DMS53 treated with DMSO at 0.1 percent for 48 hours (cell line): ENCODE measurements at regions not wholly inside any gene's neighbourhood (a gene's known extent, or its start where the extent isn't known, plus 50 kb on each side); places are given as distances from the start of the nearest gene placed in this dataset.
"Not testable (repeated sequence)": the region's sequence is repeated elsewhere in the genome, so short reads cannot be mapped to it uniquely, and the experiment has no call there.

ENCODE experiments used
- DNase-seq: peaks from one replicate; lab custom pipeline; 2025; ENCODE audit not compliant: unreplicated experiment; lab: John Stamatoyannopoulos, UW

DNA sequence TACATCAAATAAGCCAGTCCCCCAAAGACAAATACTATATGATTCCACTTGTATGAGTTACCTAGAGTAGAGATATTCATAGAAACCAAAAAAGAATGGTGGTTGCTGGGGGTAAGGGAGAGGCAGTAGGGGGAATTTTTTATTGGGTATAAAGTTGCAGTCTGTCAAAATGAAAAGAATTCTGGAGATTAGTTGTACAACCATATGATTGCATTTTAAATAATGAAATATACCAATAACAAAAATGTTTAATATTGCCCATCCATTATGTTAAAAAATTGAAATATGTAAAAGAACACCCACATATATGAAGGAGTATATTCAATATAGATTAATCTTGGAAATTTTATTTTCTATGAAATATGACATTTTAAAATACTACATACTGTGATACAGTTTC is 1383.5 kb downstream of the FSCB start:
- DNase-seq: no peak

DNA sequence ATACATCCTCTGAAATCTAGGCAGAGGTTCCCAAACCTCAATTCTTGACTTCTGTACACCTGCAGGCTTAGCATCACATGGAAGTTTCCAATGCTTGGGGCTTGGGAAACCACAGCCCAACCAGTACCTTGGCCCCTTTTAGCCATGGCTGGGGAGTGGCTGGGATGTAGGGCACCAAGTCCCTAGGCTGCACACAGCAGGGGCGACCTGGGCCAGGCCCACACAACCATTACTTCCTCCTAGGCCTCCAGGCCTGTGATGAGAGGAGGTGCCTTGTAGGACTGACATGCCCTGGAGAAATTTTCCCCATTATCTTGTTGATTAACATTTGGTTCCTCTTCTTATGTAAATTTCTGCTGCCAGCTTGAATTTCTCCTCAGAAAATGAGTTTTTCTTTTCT is 1387.4 kb downstream of the FSCB start:
- no peak for DNase-seq

DNA sequence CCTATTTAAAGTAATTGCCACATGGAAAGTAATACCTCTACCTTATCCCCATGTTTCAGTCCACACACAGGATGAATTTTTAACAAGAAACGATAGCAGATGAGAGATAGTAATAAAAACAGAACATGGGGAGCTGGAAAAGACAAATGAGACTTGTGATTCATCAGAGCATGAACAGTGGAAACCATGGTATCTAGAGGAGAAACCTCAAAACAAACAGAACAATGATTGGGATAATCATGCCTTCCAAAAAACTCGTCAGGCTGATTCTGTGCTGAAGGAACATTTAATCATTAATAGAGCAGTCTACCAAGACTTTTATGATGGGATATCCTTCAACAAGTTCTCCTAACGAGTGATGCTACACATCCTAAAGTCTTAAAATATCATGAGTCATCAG is 1390.7 kb downstream of the FSCB start:
- DNase-seq: no peak

DNA sequence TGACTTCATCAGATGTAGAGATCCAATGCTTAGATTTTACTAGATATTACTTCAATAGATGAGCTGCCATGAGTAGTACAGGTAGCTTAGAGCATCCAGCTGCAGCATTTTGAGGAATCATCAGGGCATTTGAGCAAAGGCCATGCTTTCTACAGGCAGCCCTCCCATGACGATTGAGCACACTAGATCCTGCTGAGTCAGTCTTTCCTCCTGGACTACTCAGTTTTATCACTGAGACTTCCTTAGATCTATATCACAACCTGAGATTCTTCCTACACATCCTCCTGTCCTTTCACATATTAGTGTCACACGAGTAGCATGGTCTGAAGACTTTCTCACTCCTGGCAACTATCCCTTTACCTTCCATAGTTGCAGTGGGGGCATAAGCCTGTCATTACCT is 1401.8 kb downstream of the FSCB start:
- no peak for DNase-seq

DNA sequence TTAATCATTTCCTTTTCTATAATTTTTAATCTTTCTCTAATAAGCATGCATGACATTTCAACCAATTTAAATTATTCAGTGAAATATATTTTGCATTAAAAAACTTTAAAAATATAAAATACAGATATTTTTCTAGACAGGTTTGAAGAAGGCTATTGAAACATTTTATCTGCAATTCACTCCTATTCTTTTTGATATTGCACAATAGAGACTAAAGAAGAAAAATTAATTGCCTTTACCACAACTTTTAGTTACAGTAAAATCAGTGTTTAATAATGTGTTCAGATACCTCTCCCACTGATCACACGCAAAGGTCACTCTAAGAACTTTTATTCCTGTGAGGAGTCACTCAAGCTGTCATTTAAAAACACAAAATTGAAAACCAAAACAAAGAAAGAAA is 1416.7 kb downstream of the FSCB start:
- no peak for DNase-seq

DNA sequence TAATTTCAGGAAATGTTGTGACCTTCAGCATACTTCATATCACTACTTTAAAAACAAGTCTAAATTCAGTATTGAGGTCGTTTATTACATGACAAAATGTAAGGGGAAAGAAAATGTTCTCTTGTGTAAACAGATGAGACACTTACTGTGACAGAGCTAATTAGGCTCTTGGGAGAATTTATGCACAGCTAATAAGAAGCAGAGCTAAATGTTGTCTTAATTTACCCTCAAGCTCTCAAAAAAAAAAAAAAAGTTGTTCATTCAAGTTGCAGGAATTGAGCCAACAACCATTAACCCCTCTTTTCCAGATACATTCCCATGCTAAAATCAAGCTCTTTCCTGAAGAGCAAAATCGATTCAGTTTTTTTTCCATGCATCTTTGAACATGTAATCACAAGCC is 1419.4 kb downstream of the FSCB start:
- no peak for DNase-seq

DNA sequence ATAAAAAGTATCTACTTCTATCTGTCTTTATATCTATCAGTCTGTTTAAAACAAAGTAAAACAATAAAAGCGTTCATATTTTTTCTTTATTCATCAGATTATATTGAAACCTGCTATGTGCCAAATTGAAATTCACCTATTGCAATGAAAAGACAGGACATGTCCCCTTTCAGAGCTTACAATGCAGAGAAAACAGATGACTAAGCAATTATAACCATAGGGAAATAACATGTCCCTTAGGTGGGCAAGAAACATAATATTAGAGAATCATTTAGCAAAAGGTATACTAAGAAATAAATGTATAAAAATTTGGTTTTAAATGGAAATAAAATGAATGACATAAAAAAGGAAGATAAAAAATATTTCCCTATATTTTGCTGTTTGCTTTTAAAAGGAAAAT is 1421.3 kb downstream of the FSCB start:
- no peak for DNase-seq

DNA sequence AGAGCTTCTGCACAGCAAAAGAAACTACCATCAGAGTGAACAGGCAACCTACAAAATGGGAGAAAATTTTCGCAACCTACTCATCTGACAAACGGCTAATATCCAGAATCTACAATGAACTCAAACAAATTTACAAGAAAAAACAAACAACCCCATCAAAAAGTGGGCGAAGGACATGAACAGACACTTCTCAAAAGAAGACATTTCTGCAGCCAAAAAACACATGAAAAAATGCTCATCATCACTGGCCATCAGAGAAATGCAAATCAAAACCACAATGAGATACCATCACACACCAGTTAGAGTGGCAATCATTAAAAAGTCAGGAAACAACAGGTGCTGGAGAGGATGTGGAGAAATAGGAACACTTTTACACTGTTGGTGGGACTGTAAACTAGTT is 1439.7 kb downstream of the FSCB start:
- DNase-seq: not testable (repeated sequence)

DNA sequence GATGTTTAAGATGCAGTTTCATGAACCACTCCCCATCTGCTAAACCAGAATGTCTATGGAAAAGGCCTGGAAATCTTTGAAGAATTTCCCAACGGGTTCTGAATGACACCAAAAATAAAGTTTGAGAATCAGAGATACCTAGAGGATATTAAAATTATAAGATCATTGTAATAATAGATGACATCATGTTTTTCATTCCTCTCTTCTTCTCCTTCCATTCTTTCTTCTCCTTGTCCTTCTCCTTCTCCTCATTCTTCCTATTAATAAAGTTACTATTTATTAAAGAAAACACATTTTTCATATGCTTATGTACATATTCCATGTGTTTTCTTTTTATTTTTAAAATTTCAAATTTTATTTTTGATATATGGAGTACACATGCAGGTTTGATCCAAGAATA is 1449.4 kb downstream of the LRFN5 start:
- no peak for DNase-seq

DNA sequence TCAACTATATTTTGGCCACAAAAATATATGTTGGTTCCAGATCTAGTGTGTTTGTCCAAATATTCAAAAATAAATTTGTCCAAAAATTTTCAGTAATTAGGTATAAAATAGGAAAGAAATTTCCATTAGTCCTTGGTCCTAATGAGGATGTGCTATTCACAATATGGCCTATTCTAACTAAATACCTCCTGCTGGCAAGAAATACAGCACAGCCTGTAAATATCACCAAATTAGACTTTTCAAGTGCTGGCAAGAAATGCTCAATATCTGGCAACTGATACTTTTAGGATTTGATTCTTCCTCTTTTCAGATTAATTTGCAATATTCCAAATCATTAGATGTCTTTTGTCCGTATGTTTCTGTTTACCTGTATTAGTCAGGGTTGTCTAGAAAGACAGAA is 1446.2 kb downstream of the LRFN5 start:
- DNase-seq: no peak

DNA sequence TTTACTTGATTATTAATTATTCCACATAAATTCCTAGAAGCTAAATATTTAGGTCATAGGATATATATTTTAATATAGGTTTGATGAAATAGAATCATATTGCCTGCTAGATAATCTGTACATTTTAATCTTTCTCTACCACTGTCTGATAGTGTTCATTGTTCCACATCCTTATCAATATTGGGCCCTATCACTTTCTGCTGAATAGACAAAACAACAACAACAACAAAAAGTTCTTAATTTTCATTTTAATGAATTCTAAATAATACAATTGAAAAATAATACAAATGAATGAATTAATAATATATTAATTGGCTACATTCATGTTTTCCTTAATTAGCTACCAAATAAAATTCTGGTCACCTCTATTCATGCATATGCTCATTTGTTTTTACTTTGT is 1437.2 kb downstream of the LRFN5 start:
- no peak for DNase-seq

DNA sequence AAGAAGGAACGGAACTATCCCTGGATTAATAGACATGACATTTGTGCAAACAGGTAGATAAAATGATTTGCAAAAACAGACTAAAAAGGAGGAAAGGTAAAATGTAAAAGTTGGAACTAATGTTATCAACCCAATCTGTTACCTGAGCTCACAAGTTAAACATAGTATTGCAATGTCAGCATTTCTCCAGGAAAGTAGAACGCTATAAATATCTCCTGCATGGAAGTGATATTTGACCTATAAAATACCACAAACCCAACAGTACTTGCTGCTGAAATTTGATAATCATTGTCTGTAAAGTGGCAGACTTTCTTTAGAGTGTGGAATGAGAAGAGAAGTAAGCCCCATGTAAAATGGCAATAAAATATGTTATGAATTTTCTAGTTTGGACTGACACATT is 1435.7 kb downstream of the LRFN5 start:
- DNase-seq: no peak

DNA sequence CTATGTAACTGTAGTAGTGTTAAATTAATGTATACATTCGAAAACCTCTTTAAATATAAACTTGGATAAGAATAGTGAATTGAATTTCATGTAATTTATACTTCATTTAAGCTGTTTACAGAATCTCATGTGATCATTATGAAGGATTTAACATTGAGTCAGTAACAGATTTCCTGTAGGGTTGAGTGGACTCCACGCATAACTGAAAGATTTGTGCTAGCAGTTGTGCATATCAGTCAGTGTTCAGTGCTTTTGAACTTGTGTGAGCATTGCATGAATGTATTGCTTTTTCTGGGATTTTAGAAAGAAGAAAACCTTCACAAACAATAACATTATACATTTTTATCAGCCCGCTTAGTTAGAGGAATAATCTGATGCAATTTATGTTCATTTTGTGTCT is 1435.3 kb downstream of the LRFN5 start:
- DNase-seq: no peak

DNA sequence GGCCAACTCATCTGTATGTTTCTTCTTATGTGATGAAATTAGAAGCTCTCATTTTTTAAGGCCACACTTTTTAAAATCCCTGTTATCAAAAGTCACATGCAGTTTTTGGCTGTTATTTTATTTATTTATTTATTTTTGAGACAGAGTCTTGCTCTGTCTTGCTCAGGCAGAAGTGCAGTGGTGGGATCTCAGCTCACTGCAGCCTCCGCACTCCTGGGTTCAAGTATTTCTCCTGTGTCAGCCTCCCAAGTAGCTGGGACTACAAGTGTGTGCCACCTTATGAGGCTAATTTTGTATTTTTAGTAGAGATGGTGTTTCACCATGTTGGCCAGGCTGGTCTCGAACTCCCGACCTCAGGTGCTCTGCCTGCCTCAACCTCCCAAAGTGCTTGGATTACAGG is 1434.5 kb downstream of the LRFN5 start:
- no peak for DNase-seq

DNA sequence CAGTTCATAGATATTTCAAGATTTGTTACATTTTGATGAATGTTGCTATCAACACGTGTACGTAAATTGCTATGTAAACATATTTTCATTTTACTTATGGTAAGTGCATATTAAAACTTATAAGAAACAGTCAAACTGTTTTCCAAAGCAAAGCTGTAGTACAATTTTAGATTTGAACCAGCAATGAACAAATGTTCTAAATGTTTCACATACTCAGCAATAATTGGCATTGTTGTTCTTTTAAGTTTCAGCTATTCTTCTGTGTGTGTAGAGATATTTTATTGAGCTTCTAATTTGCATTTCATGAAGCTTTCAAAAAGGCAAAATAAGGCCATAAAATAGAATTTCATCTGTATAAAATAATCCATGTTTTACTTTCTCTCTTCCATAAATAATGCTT is 1433.2 kb downstream of the LRFN5 start:
- no peak for DNase-seq

DNA sequence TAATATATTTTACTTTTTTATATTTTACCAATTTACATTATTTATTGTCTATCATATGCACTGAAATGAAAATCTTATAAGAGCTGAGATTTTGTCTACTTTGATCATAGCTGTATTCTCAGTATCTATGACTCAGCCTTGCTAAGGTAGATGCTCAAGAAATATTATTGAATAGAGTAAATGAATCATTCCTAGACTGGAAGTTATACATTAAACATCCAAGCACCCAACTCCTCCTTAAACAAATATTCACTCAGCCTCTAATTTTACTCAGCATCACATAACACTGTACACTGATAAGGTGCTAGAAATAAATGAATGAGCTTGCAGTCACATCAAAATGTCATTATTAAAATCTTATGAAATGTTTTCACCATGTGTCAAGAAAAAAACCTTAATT is 1424.9 kb downstream of the LRFN5 start:
- DNase-seq: peak; percentile 55

DNA sequence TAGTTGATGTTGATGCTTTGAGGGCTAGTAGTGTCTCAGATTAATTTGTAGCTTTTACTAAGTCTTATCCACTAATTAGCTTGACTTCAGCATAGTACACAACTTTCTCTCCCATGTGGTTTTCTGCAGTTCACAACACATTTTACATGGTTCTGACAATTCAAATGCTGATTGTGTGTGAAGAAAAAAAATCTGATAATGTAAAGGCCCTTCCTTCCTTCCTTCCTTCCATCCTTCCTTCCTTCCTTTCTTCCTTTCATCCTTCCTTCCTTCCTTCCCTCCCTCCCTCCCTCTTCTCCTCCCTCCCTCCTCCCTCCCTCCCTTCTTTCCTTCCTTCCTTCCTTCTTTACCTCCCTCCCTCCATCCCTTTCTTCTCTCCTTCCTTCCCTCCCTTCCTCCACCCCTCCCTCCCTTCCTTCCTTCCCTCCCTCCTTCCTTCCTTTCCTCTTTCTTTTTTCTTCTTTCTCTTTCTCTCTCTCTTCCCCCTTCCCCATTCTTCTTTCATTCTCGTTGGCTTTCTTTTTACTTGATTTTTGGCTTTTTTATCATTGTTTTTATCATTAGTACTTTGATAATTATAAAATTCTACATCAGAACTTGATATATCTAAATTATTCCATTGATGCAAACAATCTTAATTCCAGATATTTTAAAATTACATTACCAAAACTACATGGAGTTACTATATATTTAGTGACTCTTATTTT is 1415.6 kb downstream of the LRFN5 start:
- no peak for DNase-seq

DNA sequence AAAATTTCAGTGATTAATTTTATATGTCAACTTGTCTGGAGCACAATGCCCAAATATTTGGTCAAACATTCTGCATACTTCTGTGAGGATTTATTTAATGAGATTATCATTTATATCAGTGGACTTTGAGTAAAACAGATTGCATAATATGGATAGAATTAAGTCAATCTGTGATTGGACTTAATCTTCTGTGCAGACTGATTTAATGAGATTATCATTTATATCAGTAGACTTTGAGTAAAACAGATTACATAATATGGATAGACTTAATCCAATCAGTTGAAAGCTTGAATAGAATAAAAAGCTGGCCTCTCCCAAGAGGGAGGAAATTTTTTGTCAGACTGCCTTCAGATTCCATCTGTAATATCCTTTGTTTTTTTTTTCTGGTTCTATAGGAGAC is 1413.2 kb downstream of the LRFN5 start:
- no peak for DNase-seq

DNA sequence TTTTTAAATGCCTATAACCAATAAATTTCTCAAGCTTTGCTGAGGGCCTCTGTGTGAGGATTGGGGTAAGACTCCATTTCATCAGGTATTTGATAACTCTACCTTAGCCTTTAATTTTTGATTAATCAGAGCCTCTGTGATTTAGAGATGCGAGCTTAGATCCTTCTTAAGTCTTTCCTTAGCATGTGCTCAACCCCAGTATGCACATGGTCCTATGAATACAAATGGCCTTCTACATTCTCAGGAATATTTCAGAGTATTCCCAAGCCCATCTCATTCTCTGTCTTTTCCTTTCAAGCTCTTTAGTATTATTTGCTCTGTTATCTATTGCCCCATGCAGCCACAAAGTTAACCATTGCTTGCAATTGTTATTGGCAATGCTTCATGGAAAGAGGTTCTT is 1407.7 kb downstream of the LRFN5 start:
- DNase-seq: no peak

DNA sequence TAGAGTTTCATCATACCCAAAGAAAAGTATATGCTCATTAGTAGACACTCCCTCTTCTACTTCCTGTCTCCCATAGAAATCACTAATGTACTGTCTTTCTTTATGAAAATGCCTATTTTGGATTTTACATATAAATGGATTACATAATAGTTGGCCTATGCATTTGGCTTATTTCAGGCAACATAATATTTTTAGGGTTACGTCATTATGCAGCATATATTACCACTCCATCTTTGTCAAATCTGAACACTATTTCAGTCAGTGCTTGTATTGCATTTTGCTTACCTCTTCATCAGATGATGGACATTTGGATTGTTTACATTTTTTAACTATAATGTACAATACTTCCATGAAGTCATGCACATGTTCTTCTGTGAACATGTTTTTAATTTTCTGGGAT is 1406.1 kb downstream of the LRFN5 start:
- DNase-seq: no peak

DNA sequence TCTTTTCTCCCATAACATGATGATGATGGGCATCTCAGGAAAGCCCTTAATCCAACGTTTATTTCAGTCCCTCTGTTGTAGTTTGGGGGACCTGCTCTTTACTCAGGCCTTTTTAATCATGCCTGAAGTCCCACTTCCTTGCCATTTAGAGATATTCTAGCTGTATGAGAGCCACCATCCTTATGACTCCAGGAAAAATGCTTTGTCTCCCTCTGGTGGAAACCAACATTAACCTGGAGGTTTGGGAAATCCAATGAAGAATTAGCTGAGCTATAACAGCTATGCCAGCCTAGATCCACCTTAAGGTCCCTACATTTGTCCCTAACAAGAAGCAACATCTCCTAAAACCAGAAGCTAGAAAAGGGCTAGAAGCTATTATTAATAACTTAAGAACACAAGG is 1399.1 kb downstream of the LRFN5 start:
- no peak for DNase-seq

DNA sequence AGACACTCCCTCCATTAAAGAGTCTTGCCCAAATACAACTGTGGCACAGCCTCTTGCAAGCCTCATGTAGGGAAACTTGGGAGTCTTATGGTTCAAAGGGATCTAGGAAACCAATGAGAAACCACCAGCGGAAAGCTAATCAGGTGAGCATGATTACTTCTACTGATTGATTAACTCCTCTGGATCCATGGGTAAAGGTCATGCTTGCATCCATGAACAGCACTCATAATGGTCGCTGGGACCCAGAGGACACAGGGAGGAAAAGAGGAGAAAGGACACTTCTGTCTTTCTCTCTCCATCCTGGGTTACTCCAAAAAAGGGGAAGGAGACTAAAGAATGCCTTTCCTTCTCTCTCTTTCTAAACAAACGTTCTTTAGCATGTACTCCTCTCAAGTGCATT is 1397.2 kb downstream of the LRFN5 start:
- DNase-seq: no peak

DNA sequence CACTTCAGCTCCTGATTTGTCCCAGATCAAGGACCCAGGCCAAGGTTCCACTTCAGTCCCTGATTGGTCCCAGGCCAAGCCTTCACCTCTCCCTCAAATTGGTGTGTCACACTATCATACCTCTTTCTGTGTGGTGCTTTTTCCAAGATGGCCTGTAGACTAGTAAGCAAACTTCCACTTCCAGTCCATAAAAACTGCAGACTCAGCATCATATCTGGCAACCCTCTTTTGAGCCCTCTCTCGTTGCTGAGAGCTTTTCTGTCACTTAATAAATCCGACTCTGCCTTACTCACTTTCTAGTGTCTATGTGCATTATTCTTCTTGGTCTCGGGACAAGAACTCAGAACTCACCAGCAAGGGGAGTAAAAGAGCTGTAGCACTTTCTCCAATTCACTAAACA is 1395.1 kb downstream of the LRFN5 start:
- DNase-seq: no peak
